Esophagus muscularis mucosa (tissue), 4 donors: ENCODE measurements at regions not wholly inside any gene's neighbourhood (a gene's known extent, or its start where the extent isn't known, plus 50 kb on each side); places are given as distances from the start of the nearest gene placed in this dataset.

ENCODE experiments used
- DNase-seq: peaks from one replicate; pipeline ENCODE4 v3.0.0-alpha.2; 2017; ENCODE audit errors: extremely low spot score
- H3K27ac ChIP-seq, 4 donors: fragments of 200-600 bp; sonication (generic); replicated peaks in 1 of 4; 1 replicate in 3 of 4; 2 replicates in 1 of 4; pipeline ENCODE4 v1.5.1; 2016 to 2019; ENCODE audit warnings: mild to moderate bottlenecking in 1 of 4
- H3K27me3 ChIP-seq, 4 donors: fragments of 200-600 bp; sonication (generic); one replicate each; pipeline versions ENCODE4 v1.5.1 to v1.6.0; 2016 to 2019
- H3K36me3 ChIP-seq, 4 donors: fragments of 200-600 bp; sonication (generic); one replicate each; pipeline ENCODE4 v1.5.1; 2016 to 2019
- H3K4me1 ChIP-seq, 4 donors: fragments of 200-600 bp; sonication (generic); one replicate each; pipeline ENCODE4 v1.5.1; 2016 to 2019
- H3K4me3 ChIP-seq, 4 donors: fragments of 200-600 bp; sonication (generic); 1 replicate in 2 of 4; 2 replicates in 2 of 4; pipeline ENCODE4 v1.5.1; 2016 to 2019; ENCODE audit warnings: mild to moderate bottlenecking in 4 of 4, moderate library complexity in 1 of 4
- H3K9me3 ChIP-seq, 4 donors: fragments of 200-600 bp; sonication (generic); 1 replicate in 3 of 4; 2 replicates in 1 of 4; pipeline ENCODE4 v1.5.1; 2016 to 2019
- EP300 ChIP-seq: sonication (generic); formaldehyde crosslinking; IDR thresholded peaks from one replicate; pipeline ENCODE4 v1.6.1; 2017; ENCODE audit warnings: antibody characterized with exemption
- POLR2A ChIP-seq: fragments of 450-650 bp; IDR thresholded peaks from one replicate; pipeline ENCODE4 v1.6.1; 2017; ENCODE audit warnings: antibody characterized with exemption, moderate library complexity, mild to moderate bottlenecking, low read depth
- POLR2AphosphoS5 ChIP-seq, 2 donors: sonication (generic); formaldehyde crosslinking; IDR thresholded peaks; one replicate each; pipeline ENCODE4 v1.6.1; 2017; ENCODE audit warnings: antibody characterized with exemption in 2 of 2
- WGBS: methylation state at CpG from one replicate; pipeline ENCODE4 v1.1.5; 2018; 5-methylcytosine and 5-hydroxymethylcytosine counted together
- intact Hi-C: fragments of 100-400 bp; cut with DNase I; formaldehyde crosslinking; loops from one replicate; pipeline ENCODE4 v1.15.1; 2023
- TF ChIP-seq, protein P1 (sequence below), 3 experiments: fragments of 200-600 bp in 2 of 3; fragments of 450-650 bp in 1 of 3; sonication (generic) in 2 of 3; IDR thresholded peaks; one replicate each; pipeline ENCODE4 v1.5.1; 2017 to 2019; ENCODE audit warnings: antibody characterized with exemption in 3 of 3, mild to moderate bottlenecking in 2 of 3, moderate library complexity in 1 of 3

DNA sequence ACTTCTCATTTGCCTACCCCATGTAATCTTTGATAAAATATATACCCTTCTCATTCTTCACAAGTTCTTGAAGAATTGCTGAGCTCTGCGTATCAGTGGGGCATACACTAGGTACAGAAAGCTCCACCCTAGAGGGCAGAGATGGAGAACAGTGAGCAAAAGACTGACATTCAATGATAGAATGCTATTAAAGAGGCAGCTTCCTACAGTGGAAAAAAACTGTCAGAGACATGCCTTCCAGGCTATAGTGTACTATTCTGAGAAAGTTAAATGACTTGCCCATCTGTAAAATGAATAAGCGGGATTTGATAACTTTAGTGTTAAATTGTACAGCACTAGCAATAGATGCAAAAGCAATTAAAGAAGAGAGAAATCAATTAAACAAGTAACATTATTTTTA is 172.8 kb downstream of the SUCNR1 start:
- Histone ChIP-seq H3K27me3 (no peaks in the 10 kb centered on the region), H3K36me3 (no peaks in the 10 kb centered on the region), H3K4me1 (peaks cover 0 to 25% (median 9%) of the 10 kb centered on the region in 4 donors), H3K9me3 (no peaks in the 10 kb centered on the region), H3K4me3 (no peak overlapping the region), H3K27ac (no peak overlapping the region)
- 100% methylated on average over 2 of the region's 2 CpGs for WGBS
- intact Hi-C loops = no loop called here
- TF ChIP-seq POLR2AphosphoS5 (IDR thresholded peaks at IDR 0.05) = no peak
- TF ChIP-seq, protein P1, sequence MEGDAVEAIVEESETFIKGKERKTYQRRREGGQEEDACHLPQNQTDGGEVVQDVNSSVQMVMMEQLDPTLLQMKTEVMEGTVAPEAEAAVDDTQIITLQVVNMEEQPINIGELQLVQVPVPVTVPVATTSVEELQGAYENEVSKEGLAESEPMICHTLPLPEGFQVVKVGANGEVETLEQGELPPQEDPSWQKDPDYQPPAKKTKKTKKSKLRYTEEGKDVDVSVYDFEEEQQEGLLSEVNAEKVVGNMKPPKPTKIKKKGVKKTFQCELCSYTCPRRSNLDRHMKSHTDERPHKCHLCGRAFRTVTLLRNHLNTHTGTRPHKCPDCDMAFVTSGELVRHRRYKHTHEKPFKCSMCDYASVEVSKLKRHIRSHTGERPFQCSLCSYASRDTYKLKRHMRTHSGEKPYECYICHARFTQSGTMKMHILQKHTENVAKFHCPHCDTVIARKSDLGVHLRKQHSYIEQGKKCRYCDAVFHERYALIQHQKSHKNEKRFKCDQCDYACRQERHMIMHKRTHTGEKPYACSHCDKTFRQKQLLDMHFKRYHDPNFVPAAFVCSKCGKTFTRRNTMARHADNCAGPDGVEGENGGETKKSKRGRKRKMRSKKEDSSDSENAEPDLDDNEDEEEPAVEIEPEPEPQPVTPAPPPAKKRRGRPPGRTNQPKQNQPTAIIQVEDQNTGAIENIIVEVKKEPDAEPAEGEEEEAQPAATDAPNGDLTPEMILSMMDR (IDR thresholded peaks at IDR 0.05) = no peak
- no peak for TF ChIP-seq POLR2A
- no peak for TF ChIP-seq EP300
- DNase-seq = no peak

DNA sequence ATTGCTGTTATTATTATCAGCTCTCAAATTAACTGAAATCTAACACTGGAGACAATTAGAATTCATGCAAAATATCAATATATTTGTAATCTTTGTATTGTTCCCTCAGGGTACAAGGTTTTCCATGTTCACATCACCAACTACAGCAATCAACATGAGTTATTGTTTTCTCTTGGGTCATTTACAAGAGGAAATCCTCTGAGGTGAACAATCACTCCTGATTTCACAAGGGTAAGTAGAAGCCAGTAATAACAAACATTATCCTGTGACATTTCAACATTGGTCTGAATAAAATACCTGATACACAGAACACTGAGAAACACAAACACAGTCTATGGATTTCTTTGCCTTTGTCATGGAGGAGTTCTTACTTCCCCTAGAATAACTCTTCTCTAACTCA is 174.0 kb downstream of the SUCNR1 start:
- no peak for DNase-seq
- intact Hi-C loops = no loop called here
- no peak for TF ChIP-seq EP300
- TF ChIP-seq POLR2A = no peak
- TF ChIP-seq, protein P1 (IDR thresholded peaks at IDR 0.05) = no peak
- no peak for TF ChIP-seq POLR2AphosphoS5 (IDR thresholded peaks at IDR 0.05)
- no peaks in the 10 kb centered on the region for H3K9me3 ChIP-seq
- H3K36me3 ChIP-seq = no peaks in the 10 kb centered on the region
- H3K27me3 ChIP-seq = no peaks in the 10 kb centered on the region
- H3K27ac ChIP-seq = no peak overlapping the region
- H3K4me1 ChIP-seq = peaks cover 0 to 37% (median 12%) of the 10 kb centered on the region in 4 donors
- H3K4me3 ChIP-seq = no peak overlapping the region

GRCh38 chr3:152048831-152049230 is 175.4 kb downstream of the SUCNR1 start:
- H3K4me1 ChIP-seq = peaks cover 0 to 32% (median 11%) of the 10 kb centered on the region in 4 donors
- TF ChIP-seq, protein P1 (IDR thresholded peaks at IDR 0.05) = no peak
- no peak for TF ChIP-seq POLR2A
- no peak for TF ChIP-seq EP300
- no peak for TF ChIP-seq POLR2AphosphoS5 (IDR thresholded peaks at IDR 0.05)
- H3K9me3 ChIP-seq = no peaks in the 10 kb centered on the region
- no peaks in the 10 kb centered on the region for H3K27me3 ChIP-seq
- 69% methylated on average over 1 of the region's 1 CpG for WGBS
- H3K27ac ChIP-seq = no peak overlapping the region
- no peaks in the 10 kb centered on the region for H3K36me3 ChIP-seq
- no peak overlapping the region for H3K4me3 ChIP-seq
- intact Hi-C loops = no loop called here
- DNase-seq = no peak

- no peaks in the 10 kb centered on the region for H3K36me3 ChIP-seq
- intact Hi-C loops = no loop called here
- H3K27me3 ChIP-seq = no peaks in the 10 kb centered on the region
- no peak overlapping the region for H3K4me3 ChIP-seq
- WGBS = 85% methylated on average over 1 of the region's 1 CpG
- H3K27ac ChIP-seq = peak overlapping the region in 2 of 4 donors; percentile 55 to 62
- DNase-seq = no peak
- no peaks in the 10 kb centered on the region for H3K9me3 ChIP-seq
- peaks cover 0 to 28% (median 10%) of the 10 kb centered on the region in 4 donors for H3K4me1 ChIP-seq
- TF ChIP-seq, protein P1 (IDR thresholded peaks at IDR 0.05) = no peak
- TF ChIP-seq EP300 = no peak
- no peak for TF ChIP-seq POLR2A
- TF ChIP-seq POLR2AphosphoS5 (IDR thresholded peaks at IDR 0.05) = no peak
These were observed 177.5 kb downstream of the SUCNR1 start for GRCh38 chr3:152050903-152051302.
